PC-3 (cell line): ENCODE measurements at regions not wholly inside any gene's neighbourhood (a gene's known extent, or its start where the extent isn't known, plus 50 kb on each side); places are given as distances from the start of the nearest gene placed in this dataset.

Experiments
- ATAC-seq: fragments of 200-7000 bp; cut with Tn5 transposase; 2 replicates; pipeline ENCODE4 v1.9.1; 2020; ENCODE audit warnings: mild to moderate bottlenecking, moderate library complexity
- BruUV-seq: library from RNA; stranded (reverse); fragments of 400-500 nt; replicated peaks from 2 replicates; lab custom pipeline; 2021; lab: Mats Ljungman, UMichigan
- CTCF ChIA-PET: fragments of 300-600 bp; sonication (Branson Sonifier 250); formaldehyde crosslinking; loops from one replicate; lab custom pipeline; 2022; ENCODE audit warnings: antibody characterized with exemption; lab: Charles Lee
- POLR2A ChIA-PET: fragments of 300-600 bp; sonication (Branson Sonifier 250); formaldehyde crosslinking; loops from one replicate; lab custom pipeline; 2022; ENCODE audit warnings: antibody characterized with exemption; ENCODE audit not compliant: unreplicated experiment; lab: Charles Lee
- DNase-seq: peaks from one replicate; pipeline ENCODE4 v3.0.0-alpha.2; 2015
- H2AFZ ChIP-seq: fragments of 300-600 bp; sonication (generic); 2 replicates; pipeline ENCODE4 v1.6.0; 2016; ENCODE audit warnings: antibody characterized with exemption, low read length
- H3F3A ChIP-seq: fragments of 300-600 bp; sonication (generic); one replicate; pipeline ENCODE4 v1.6.0; 2017; ENCODE audit warnings: antibody characterized with exemption, low read length, control low read depth, mild to moderate bottlenecking; ENCODE audit not compliant: unreplicated experiment
- H3K27ac ChIP-seq: fragments of 300-600 bp; sonication (generic); 2 replicates; pipeline ENCODE4 v1.5.1; 2016; ENCODE audit warnings: mild to moderate bottlenecking, low read length
- H3K27me3 ChIP-seq: fragments of 300-600 bp; sonication (generic); 2 replicates; pipeline ENCODE4 v1.6.1; 2016; ENCODE audit warnings: low read length, mixed read lengths
- H3K36me3 ChIP-seq: fragments of 300-600 bp; sonication (generic); 2 replicates; pipeline ENCODE4 v1.6.1; 2016; ENCODE audit warnings: low read depth, mixed run types, low read length, mixed read lengths
- H3K4me1 ChIP-seq: fragments of 300-600 bp; sonication (generic); 2 replicates; pipeline ENCODE4 v1.5.1; 2016; ENCODE audit warnings: low read length; ENCODE audit not compliant: insufficient read depth
- H3K4me2 ChIP-seq: fragments of 300-600 bp; sonication (generic); 2 replicates; pipeline ENCODE4 v1.6.0; 2016; ENCODE audit warnings: low read length
- H3K4me3 ChIP-seq: fragments of 300-600 bp; sonication (generic); 2 replicates; pipeline ENCODE4 v1.5.1; 2016; ENCODE audit warnings: mild to moderate bottlenecking, low read length, mixed read lengths
- H3K79me2 ChIP-seq: fragments of 300-600 bp; sonication (generic); 2 replicates; pipeline ENCODE4 v1.6.1; 2017; ENCODE audit warnings: low read length, mixed read lengths
- H3K9ac ChIP-seq: fragments of 300-600 bp; sonication (generic); 2 replicates; pipeline ENCODE4 v1.6.0; 2016; ENCODE audit warnings: mild to moderate bottlenecking, low read length
- H3K9me2 ChIP-seq: fragments of 300-600 bp; sonication (generic); replicated peaks from 2 replicates; pipeline ENCODE4 v1.6.1; 2016; ENCODE audit warnings: mixed run types, low read length, mixed read lengths
- H3K9me3 ChIP-seq: fragments of 300-600 bp; sonication (generic); 2 replicates; pipeline ENCODE4 v1.6.1; 2016; ENCODE audit warnings: low read length, mixed read lengths
- H4K20me1 ChIP-seq: fragments of 300-600 bp; sonication (generic); 2 replicates; pipeline ENCODE4 v1.6.1; 2016; ENCODE audit warnings: low read length, mixed read lengths
- CTCF ChIP-seq: fragments of 300-600 bp; sonication (generic); conservative IDR thresholded peaks from 2 replicates; pipeline ENCODE4 v1.5.1; 2017; ENCODE audit warnings: antibody characterized with exemption, low read depth, mild to moderate bottlenecking, low read length
- EZH2 ChIP-seq: fragments of 300-600 bp; sonication (generic); IDR thresholded peaks from one replicate; pipeline ENCODE4 v1.6.1; 2017; ENCODE audit warnings: antibody characterized with exemption, mild to moderate bottlenecking, low read length; ENCODE audit not compliant: unreplicated experiment
- EZH2phosphoT487 ChIP-seq: fragments of 300-600 bp; sonication (generic); IDR thresholded peaks from 2 replicates; pipeline ENCODE4 v1.6.1; 2018; ENCODE audit warnings: mild to moderate bottlenecking, antibody characterized with exemption, low read length, borderline replicate concordance
- intact Hi-C: fragments of 100-400 bp; cut with micrococcal nuclease; formaldehyde crosslinking; loops from 2 replicates; pipeline ENCODE4 v1.9.0; 2023

DNA sequence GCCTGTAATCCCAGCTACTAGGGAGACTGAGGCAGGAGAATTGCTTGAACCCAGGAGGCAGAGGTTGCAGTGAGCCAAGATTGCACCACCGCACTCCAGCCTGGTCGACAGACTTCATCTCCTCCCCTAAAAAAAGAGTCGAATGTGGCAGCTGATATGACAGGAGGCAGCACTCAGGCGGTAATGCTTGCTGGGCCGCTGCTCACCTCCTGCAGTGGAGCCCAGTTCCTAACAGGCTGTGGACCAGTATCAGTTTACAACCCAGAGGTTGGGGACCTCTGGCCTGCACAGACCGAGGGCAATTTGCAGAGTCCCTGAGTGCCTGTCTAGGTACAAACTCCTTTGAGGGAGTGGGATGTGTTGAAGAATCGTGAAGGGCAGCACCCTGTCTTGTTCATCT, 136.2 kb downstream of the SMAD6 start:
- no peaks in the 10 kb centered on the region for H3K79me2 ChIP-seq
- no peaks in the 10 kb centered on the region for H3K36me3 ChIP-seq
- H3K27me3 ChIP-seq: no peaks in the 10 kb centered on the region
- peaks cover 13% of the 10 kb centered on the region for H3K4me1 ChIP-seq
- H3K27ac ChIP-seq: no peak overlapping the region
- no peaks in the 10 kb centered on the region for H4K20me1 ChIP-seq
- no peak for TF ChIP-seq CTCF
- TF ChIP-seq EZH2phosphoT487: no peak
- no peak for TF ChIP-seq EZH2
- H3F3A ChIP-seq: no peaks in the 10 kb centered on the region
- no peaks in the 10 kb centered on the region for H3K9me2 ChIP-seq
- ChIA-PET POLR2A (no interaction called here), CTCF (no interaction called here)
- H2AFZ ChIP-seq: no peak overlapping the region
- no peak for DNase-seq
- intact Hi-C loops: no loop called here
- no peak overlapping the region for H3K4me3 ChIP-seq
- H3K9ac ChIP-seq: no peak overlapping the region
- ATAC-seq: no peak
- no peaks in the 10 kb centered on the region for H3K9me3 ChIP-seq
- BruUV-seq: no TSS peak
- no peak overlapping the region for H3K4me2 ChIP-seq

- no peaks in the 10 kb centered on the region for H4K20me1 ChIP-seq
- H3K4me2 ChIP-seq: no peak overlapping the region
- no TSS peak for BruUV-seq
- peaks cover 11% of the 10 kb centered on the region for H3K4me1 ChIP-seq
- no peaks in the 10 kb centered on the region for H3F3A ChIP-seq
- no peaks in the 10 kb centered on the region for H3K27me3 ChIP-seq
- no peaks in the 10 kb centered on the region for H3K9me3 ChIP-seq
- no peak overlapping the region for H2AFZ ChIP-seq
- peak; percentile 59; the same call in 1 of the 2 replicates for TF ChIP-seq CTCF
- no peak for TF ChIP-seq EZH2phosphoT487
- DNase-seq (peak; percentile 43), ATAC-seq (no peak)
- H3K9me2 ChIP-seq: no peaks in the 10 kb centered on the region
- ChIA-PET CTCF (no interaction called here), POLR2A (no interaction called here)
- intact Hi-C loops: no loop called here
- no peak overlapping the region for H3K4me3 ChIP-seq
- H3K27ac ChIP-seq: no peak overlapping the region
- H3K79me2 ChIP-seq: no peaks in the 10 kb centered on the region
- no peak overlapping the region for H3K9ac ChIP-seq
- no peaks in the 10 kb centered on the region for H3K36me3 ChIP-seq
Measured at GRCh38 chr15:66838671-66839239, 136.7 kb downstream of the SMAD6 start.

DNA sequence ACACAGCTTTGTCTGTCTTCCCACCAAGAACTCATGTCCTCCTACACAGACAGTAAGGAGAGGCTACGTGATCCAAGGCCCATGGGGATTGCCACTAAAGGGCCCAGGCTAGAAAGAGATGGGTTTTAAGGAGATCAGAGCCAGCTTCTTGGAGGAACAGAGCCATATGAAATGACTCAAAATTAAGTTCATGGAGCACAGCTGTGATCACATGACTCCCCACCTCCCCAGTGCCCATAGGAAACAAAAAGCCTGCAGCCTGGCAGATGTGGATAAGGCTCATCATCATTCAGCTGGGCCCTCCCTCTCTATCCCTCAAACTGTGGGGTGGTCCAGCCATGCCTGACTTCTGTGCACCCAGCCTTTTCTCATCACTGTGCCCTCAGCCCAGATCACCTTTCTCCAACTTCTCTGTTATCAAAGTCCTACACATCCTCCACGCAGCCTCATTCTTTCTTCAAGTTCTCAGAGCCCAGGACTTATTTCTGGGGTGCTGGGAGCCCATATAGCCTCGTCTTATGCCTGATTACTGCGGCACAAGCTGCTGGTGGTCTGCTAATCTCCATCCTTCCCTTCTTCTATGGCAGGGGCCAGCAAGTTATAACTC, 137.6 kb downstream of the SMAD6 start:
- no peak overlapping the region for H2AFZ ChIP-seq
- CTCF ChIA-PET: interaction anchor here (0.6 kb wide), 1 partner anchor 25 kb away, joined by 3 read pairs; no protein-coding TSS in a partner anchor
- peaks cover 11% of the 10 kb centered on the region for H3K4me1 ChIP-seq

More for the DNA sequence above, 137.6 kb downstream of the SMAD6 start:
- Histone ChIP-seq H3K4me2 (no peak overlapping the region), H3K9ac (no peak overlapping the region), H3K36me3 (no peaks in the 10 kb centered on the region), H3K9me2 (no peaks in the 10 kb centered on the region), H3K27ac (no peak overlapping the region), H3F3A (no peaks in the 10 kb centered on the region), H4K20me1 (no peaks in the 10 kb centered on the region), H3K9me3 (no peaks in the 10 kb centered on the region), H3K27me3 (no peaks in the 10 kb centered on the region), H3K79me2 (no peaks in the 10 kb centered on the region), H3K4me3 (no peak overlapping the region)
- no peak for DNase-seq
- POLR2A ChIA-PET: no interaction called here
- intact Hi-C loops: no loop called here
- no TSS peak for BruUV-seq
- ATAC-seq: no peak
- TF ChIP-seq CTCF (no peak), EZH2 (no peak), EZH2phosphoT487 (no peak)
